ENCODE measurements at regions not wholly inside any gene's neighbourhood (a gene's known extent, or its start where the extent isn't known, plus 50 kb on each side); places are given as distances from the start of the nearest gene placed in this dataset.

DNA sequence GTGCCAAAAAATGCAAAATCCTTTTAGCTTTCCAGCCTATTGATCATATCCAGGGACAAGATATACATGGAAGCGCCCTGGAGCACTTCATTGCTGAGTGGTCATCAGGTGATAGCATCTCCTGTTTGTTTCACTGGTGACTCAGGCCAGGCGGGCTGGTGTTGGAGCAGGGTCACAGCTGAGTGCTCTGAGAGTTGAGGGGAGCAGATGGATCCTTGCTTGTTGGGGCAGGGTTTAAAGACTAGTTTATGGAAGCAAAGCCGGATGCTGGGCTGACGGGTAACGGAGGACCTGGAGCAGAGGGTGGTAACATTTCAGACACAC, 405.0 kb upstream of the TPM1 start:
- TF ChIP-seq, protein P1, sequence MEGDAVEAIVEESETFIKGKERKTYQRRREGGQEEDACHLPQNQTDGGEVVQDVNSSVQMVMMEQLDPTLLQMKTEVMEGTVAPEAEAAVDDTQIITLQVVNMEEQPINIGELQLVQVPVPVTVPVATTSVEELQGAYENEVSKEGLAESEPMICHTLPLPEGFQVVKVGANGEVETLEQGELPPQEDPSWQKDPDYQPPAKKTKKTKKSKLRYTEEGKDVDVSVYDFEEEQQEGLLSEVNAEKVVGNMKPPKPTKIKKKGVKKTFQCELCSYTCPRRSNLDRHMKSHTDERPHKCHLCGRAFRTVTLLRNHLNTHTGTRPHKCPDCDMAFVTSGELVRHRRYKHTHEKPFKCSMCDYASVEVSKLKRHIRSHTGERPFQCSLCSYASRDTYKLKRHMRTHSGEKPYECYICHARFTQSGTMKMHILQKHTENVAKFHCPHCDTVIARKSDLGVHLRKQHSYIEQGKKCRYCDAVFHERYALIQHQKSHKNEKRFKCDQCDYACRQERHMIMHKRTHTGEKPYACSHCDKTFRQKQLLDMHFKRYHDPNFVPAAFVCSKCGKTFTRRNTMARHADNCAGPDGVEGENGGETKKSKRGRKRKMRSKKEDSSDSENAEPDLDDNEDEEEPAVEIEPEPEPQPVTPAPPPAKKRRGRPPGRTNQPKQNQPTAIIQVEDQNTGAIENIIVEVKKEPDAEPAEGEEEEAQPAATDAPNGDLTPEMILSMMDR (IDR thresholded peaks at IDR 0.05; ENCODE audit: poor library complexity, severe bottlenecking): no peak
- TF ChIP-seq EZH2 (IDR thresholded peaks at IDR 0.05; ENCODE audit: borderline replicate concordance, insufficient read depth, low read length, poor library complexity, severe bottlenecking): no peak
- TF ChIP-seq EP300 (conservative IDR thresholded peaks at IDR 0.05; ENCODE audit: poor library complexity, severe bottlenecking): no peak
- no peak for TF ChIP-seq POLR2AphosphoS5 (IDR thresholded peaks at IDR 0.05)
- TF ChIP-seq TAF1 (IDR thresholded peaks at IDR 0.05; ENCODE audit: low read depth): no peak
- TF ChIP-seq, protein P2, sequence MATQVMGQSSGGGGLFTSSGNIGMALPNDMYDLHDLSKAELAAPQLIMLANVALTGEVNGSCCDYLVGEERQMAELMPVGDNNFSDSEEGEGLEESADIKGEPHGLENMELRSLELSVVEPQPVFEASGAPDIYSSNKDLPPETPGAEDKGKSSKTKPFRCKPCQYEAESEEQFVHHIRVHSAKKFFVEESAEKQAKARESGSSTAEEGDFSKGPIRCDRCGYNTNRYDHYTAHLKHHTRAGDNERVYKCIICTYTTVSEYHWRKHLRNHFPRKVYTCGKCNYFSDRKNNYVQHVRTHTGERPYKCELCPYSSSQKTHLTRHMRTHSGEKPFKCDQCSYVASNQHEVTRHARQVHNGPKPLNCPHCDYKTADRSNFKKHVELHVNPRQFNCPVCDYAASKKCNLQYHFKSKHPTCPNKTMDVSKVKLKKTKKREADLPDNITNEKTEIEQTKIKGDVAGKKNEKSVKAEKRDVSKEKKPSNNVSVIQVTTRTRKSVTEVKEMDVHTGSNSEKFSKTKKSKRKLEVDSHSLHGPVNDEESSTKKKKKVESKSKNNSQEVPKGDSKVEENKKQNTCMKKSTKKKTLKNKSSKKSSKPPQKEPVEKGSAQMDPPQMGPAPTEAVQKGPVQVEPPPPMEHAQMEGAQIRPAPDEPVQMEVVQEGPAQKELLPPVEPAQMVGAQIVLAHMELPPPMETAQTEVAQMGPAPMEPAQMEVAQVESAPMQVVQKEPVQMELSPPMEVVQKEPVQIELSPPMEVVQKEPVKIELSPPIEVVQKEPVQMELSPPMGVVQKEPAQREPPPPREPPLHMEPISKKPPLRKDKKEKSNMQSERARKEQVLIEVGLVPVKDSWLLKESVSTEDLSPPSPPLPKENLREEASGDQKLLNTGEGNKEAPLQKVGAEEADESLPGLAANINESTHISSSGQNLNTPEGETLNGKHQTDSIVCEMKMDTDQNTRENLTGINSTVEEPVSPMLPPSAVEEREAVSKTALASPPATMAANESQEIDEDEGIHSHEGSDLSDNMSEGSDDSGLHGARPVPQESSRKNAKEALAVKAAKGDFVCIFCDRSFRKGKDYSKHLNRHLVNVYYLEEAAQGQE (IDR thresholded peaks at IDR 0.05; ENCODE audit: borderline replicate concordance): no peak
